Suprapubic skin (tissue), 4 donors: ENCODE measurements at regions not wholly inside any gene's neighbourhood (a gene's known extent, or its start where the extent isn't known, plus 50 kb on each side); places are given as distances from the start of the nearest gene placed in this dataset.

ENCODE experiments used
- CTCF ChIP-seq, 2 donors: fragments of 200-600 bp in 1 of 2; fragments of 450-650 bp in 1 of 2; sonication (generic) in 1 of 2; IDR thresholded peaks; one replicate each; pipeline ENCODE4 v1.5.1; 2016 to 2019; ENCODE audit warnings: antibody characterized with exemption in 2 of 2, mild to moderate bottlenecking in 1 of 2, moderate library complexity in 1 of 2
- EP300 ChIP-seq: sonication (generic); formaldehyde crosslinking; IDR thresholded peaks from one replicate; pipeline ENCODE4 v1.6.1; 2017; ENCODE audit warnings: antibody characterized with exemption
- POLR2A ChIP-seq, 2 donors: fragments of 450-650 bp; IDR thresholded peaks; one replicate each; pipeline ENCODE4 v1.6.1; 2017; ENCODE audit warnings: antibody characterized with exemption in 2 of 2, mild to moderate bottlenecking in 2 of 2, moderate library complexity in 2 of 2
- POLR2AphosphoS5 ChIP-seq, 3 donors: sonication (generic); formaldehyde crosslinking; IDR thresholded peaks; one replicate each; pipeline ENCODE4 v1.6.1; 2017; ENCODE audit warnings: antibody characterized with exemption in 3 of 3

GRCh38 chr12:67414011-67414715, 145.0 kb downstream of the CAND1 start:
- no peak for TF ChIP-seq CTCF (IDR thresholded peaks at IDR 0.05)
- no peak for TF ChIP-seq POLR2A (IDR thresholded peaks at IDR 0.05)
- no peak for TF ChIP-seq POLR2AphosphoS5 (IDR thresholded peaks at IDR 0.05)
- TF ChIP-seq EP300, result no peak
